Endothelial cell of umbilical vein (primary cell): ENCODE measurements at regions not wholly inside any gene's neighbourhood (a gene's known extent, or its start where the extent isn't known, plus 50 kb on each side); places are given as distances from the start of the nearest gene placed in this dataset.

Experiments
- BruUV-seq: library from RNA; stranded (reverse); fragments of 400-500 nt; replicated peaks from 2 replicates; lab custom pipeline; 2021; lab: Mats Ljungman, UMichigan
- CTCF ChIA-PET: fragments of 300-600, 350-600 bp; sonication (Branson Sonifier 250); formaldehyde crosslinking; loops from one replicate; lab custom pipeline; 2021; ENCODE audit warnings: antibody characterized with exemption, inconsistent platforms; lab: Charles Lee
- POLR2A ChIA-PET: fragments of 300-600, 350-600 bp; sonication (Branson Sonifier 250); formaldehyde crosslinking; loops from one replicate; lab custom pipeline; 2021; ENCODE audit warnings: antibody characterized with exemption, inconsistent platforms; lab: Charles Lee
- DNase-seq: peaks from one replicate; pipeline ENCODE4 v3.0.0-alpha.2; 2011; ENCODE audit warnings: low read depth, low spot score
- FAIRE-seq: peaks from 2 replicates; lab custom pipeline; 2011; peaks lifted over from hg19 to GRCh38; lab: Jason Lieb, UNC
- H2AFZ ChIP-seq: 2 replicates; pipeline ENCODE4 v1.6.0; 2012; ENCODE audit warnings: low read depth, low read length, control low read depth, inconsistent platforms
- H3K27ac ChIP-seq: 2 replicates; pipeline ENCODE4 v1.5.1; 2011; ENCODE audit warnings: low read depth, mild to moderate bottlenecking, control low read depth, low read length, moderate library complexity; ENCODE audit not compliant: insufficient read depth
- H3K27me3 ChIP-seq, 2 experiments: 2 replicates each; pipeline versions ENCODE4 v1.6.0 to v1.6.1; 2011; ENCODE audit warnings: low read length in 2 of 2, mixed read lengths in 1 of 2; ENCODE audit not compliant: control insufficient read depth in 2 of 2, insufficient read depth in 2 of 2
- H3K36me3 ChIP-seq, 2 experiments: 2 replicates in 1 of 2; 3 replicates in 1 of 2; pipeline ENCODE4 v1.5.1; 2011; ENCODE audit warnings: low read length in 2 of 2, mild to moderate bottlenecking in 1 of 2, moderate library complexity in 1 of 2; ENCODE audit not compliant: control insufficient read depth in 2 of 2, insufficient read depth in 2 of 2; ENCODE audit errors: extremely low read depth in 1 of 2
- H3K4me1 ChIP-seq: 3 replicates; pipeline ENCODE4 v1.5.1; 2011; ENCODE audit warnings: mild to moderate bottlenecking, low read length; ENCODE audit not compliant: control insufficient read depth, insufficient read depth; ENCODE audit errors: extremely low read depth
- H3K4me2 ChIP-seq: 2 replicates; pipeline ENCODE4 v1.6.1; 2011; ENCODE audit warnings: low read length, control low read depth, mixed read lengths; ENCODE audit not compliant: insufficient read depth
- H3K4me3 ChIP-seq, 3 experiments: fragments of 200-600 bp in 1 of 3; sonication (generic), shearing (Covaris generic) in 1 of 3; replicated peaks in 1 of 3; 2 replicates each; pipeline ENCODE4 v1.5.1; 2011 to 2016; ENCODE audit warnings: control low read depth in 3 of 3, low read length in 3 of 3, mild to moderate bottlenecking in 2 of 3, inconsistent platforms in 1 of 3, low read depth in 1 of 3, moderate library complexity in 1 of 3; ENCODE audit not compliant: insufficient read depth in 1 of 3
- H3K79me2 ChIP-seq: 2 replicates; pipeline ENCODE4 v1.6.0; 2012; ENCODE audit warnings: low read length, inconsistent platforms; ENCODE audit not compliant: control insufficient read depth, insufficient read depth
- H3K9ac ChIP-seq: replicated peaks from 2 replicates; pipeline ENCODE3; 2011; ENCODE audit warnings: low read length, control low read depth; ENCODE audit not compliant: insufficient read depth; ENCODE audit errors: extremely low read depth
- H3K9me1 ChIP-seq: replicated peaks from 3 replicates; pipeline ENCODE4 v1.6.0; 2011; ENCODE audit warnings: mild to moderate bottlenecking, low read length; ENCODE audit not compliant: control insufficient read depth, insufficient read depth; ENCODE audit errors: extremely low read depth
- H3K9me3 ChIP-seq: replicated peaks from 2 replicates; pipeline ENCODE4 v1.5.1; 2012; ENCODE audit warnings: low read length, inconsistent platforms; ENCODE audit not compliant: control insufficient read depth, insufficient read depth
- H4K20me1 ChIP-seq: replicated peaks from 2 replicates; pipeline ENCODE3; 2011; ENCODE audit warnings: mild to moderate bottlenecking, low read length; ENCODE audit not compliant: control insufficient read depth, insufficient read depth; ENCODE audit errors: extremely low read depth
- CTCF ChIP-seq, 2 donors: IDR thresholded peaks; 1 replicate in 1 of 2; 2 replicates in 1 of 2; pipeline ENCODE4 v1.5.1; 2011; ENCODE audit warnings: low read length in 2 of 2, mild to moderate bottlenecking in 2 of 2, moderate library complexity in 2 of 2, control low read depth in 1 of 2, inconsistent platforms in 1 of 2, low read depth in 1 of 2; ENCODE audit not compliant: insufficient read depth in 1 of 2; ENCODE audit errors: extremely low read depth in 1 of 2
- EZH2 ChIP-seq: IDR thresholded peaks from 2 replicates; pipeline ENCODE4 v1.6.1; 2012; ENCODE audit warnings: borderline replicate concordance, low read depth, mild to moderate bottlenecking, moderate library complexity, low read length, inconsistent platforms; ENCODE audit not compliant: severe bottlenecking
- FOS ChIP-seq: IDR thresholded peaks from 2 replicates; pipeline ENCODE4 v1.6.1; 2011; ENCODE audit warnings: mild to moderate bottlenecking, low read length, moderate library complexity, borderline replicate concordance; ENCODE audit not compliant: insufficient read depth
- GATA2 ChIP-seq: IDR thresholded peaks from 2 replicates; pipeline ENCODE4 v1.7.0; 2011; ENCODE audit warnings: low read depth, mild to moderate bottlenecking, moderate library complexity, mixed read lengths, low read length; ENCODE audit not compliant: insufficient read length, insufficient read depth
- JUN ChIP-seq: IDR thresholded peaks from 2 replicates; pipeline ENCODE4 v1.6.1; 2011; ENCODE audit warnings: borderline replicate concordance, low read depth; ENCODE audit not compliant: insufficient read length, insufficient read depth
- MYC ChIP-seq: IDR thresholded peaks from one replicate; pipeline ENCODE4 v1.6.1; 2011; ENCODE audit warnings: mild to moderate bottlenecking, low read depth, low read length
- POLR2A ChIP-seq: IDR thresholded peaks from 2 replicates; pipeline ENCODE4 v1.6.1; 2012; ENCODE audit warnings: low read depth, mild to moderate bottlenecking, control low read depth, low read length
- POLR2AphosphoS5 ChIP-seq: IDR thresholded peaks from 2 replicates; pipeline ENCODE4 v1.6.1; 2012; ENCODE audit warnings: low read depth, mild to moderate bottlenecking, control low read depth, low read length, moderate library complexity; ENCODE audit not compliant: insufficient read depth
- dilution Hi-C: fragments of 300-500 bp; cut with MboI; formaldehyde crosslinking; loops from one replicate; pipeline ENCODE4 v1.15.0; 2019; ENCODE audit warnings: low sequenced_read_pairs; ENCODE audit not compliant: extremely low pct_ligation_motif_present
- intact Hi-C: fragments of 100-400 bp; cut with micrococcal nuclease; formaldehyde crosslinking; loops from one replicate; pipeline ENCODE4 v1.10.0; 2022
- TF ChIP-seq, protein P1 (sequence below): IDR thresholded peaks from 2 replicates; pipeline ENCODE4 v1.6.1; 2011; ENCODE audit not compliant: insufficient read depth, insufficient read length

GRCh38 chr17:63035271-63035670, 69.2 kb downstream of the TANC2 start:
- intact Hi-C loops (no loop called here), dilution Hi-C loops (no loop called here)
- H3K4me3 ChIP-seq, result no peak overlapping the region
- FAIRE-seq (no peak), DNase-seq (no peak)
- POLR2A ChIA-PET, result no interaction called here
- no peak overlapping the region for H3K27ac ChIP-seq
- CTCF ChIA-PET, result no interaction called here
- no TSS peak for BruUV-seq
- peaks cover 4% of the 10 kb centered on the region for H3K4me1 ChIP-seq
- H3K9me3 ChIP-seq, result no peaks in the 10 kb centered on the region
- H2AFZ ChIP-seq, result no peak overlapping the region
- no peaks in the 10 kb centered on the region for H3K36me3 ChIP-seq
- TF ChIP-seq JUN (no peak), CTCF (IDR thresholded peaks at IDR 0.05; ENCODE audit: extremely low read depth in 1 of 2, insufficient read depth in 1 of 2, low read depth in 1 of 2, low read length in 2 of 2) (no peak), POLR2AphosphoS5 (no peak), POLR2A (no peak), FOS (no peak)
- H3K79me2 ChIP-seq, result no peaks in the 10 kb centered on the region
- H3K27me3 ChIP-seq, result no peaks in the 10 kb centered on the region
- H3K9ac ChIP-seq, result no peak overlapping the region
- no peak overlapping the region for H3K4me2 ChIP-seq
- H4K20me1 ChIP-seq, result no peaks in the 10 kb centered on the region
- H3K9me1 ChIP-seq, result no peaks in the 10 kb centered on the region

GRCh38 chr17:63035695-63036094, 69.7 kb downstream of the TANC2 start:
- intact Hi-C loops (no loop called here), dilution Hi-C loops (no loop called here)
- DNase-seq, result no peak
- Histone ChIP-seq H3K27me3 (no peaks in the 10 kb centered on the region), H3K79me2 (no peaks in the 10 kb centered on the region), H3K27ac (no peak overlapping the region), H3K9ac (no peak overlapping the region), H2AFZ (no peak overlapping the region), H3K4me1 (peaks cover 6% of the 10 kb centered on the region), H3K9me3 (no peaks in the 10 kb centered on the region), H3K4me2 (no peak overlapping the region), H3K9me1 (no peaks in the 10 kb centered on the region), H4K20me1 (no peaks in the 10 kb centered on the region), H3K36me3 (no peaks in the 10 kb centered on the region), H3K4me3 (no peak overlapping the region)
- no peak for FAIRE-seq
- TF ChIP-seq POLR2AphosphoS5, result no peak
- TF ChIP-seq GATA2, result no peak
- TF ChIP-seq, protein P1, sequence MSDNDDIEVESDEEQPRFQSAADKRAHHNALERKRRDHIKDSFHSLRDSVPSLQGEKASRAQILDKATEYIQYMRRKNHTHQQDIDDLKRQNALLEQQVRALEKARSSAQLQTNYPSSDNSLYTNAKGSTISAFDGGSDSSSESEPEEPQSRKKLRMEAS, result no peak
- no peak for TF ChIP-seq EZH2
- TF ChIP-seq MYC, result no peak
- no peak for TF ChIP-seq FOS
- no peak for TF ChIP-seq CTCF (IDR thresholded peaks at IDR 0.05; ENCODE audit: extremely low read depth in 1 of 2, insufficient read depth in 1 of 2, low read depth in 1 of 2, low read length in 2 of 2)
- no peak for TF ChIP-seq POLR2A
- TF ChIP-seq JUN, result no peak
- BruUV-seq, result no TSS peak
- ChIA-PET POLR2A (no interaction called here), CTCF (interaction anchor here (0.6 kb wide), 1 partner anchor 338 kb away, joined by 3 read pairs; no protein-coding TSS in a partner anchor)
